ENCODE measurements at regions not wholly inside any gene's neighbourhood (a gene's known extent, or its start where the extent isn't known, plus 50 kb on each side); places are given as distances from the start of the nearest gene placed in this dataset.

GRCh38 chr3:127062926-127063325 lies 80.0 kb downstream of the PLXNA1 start:
- ChIA-PET POLR2A (no interaction called here), CTCF (no interaction called here)
- Histone ChIP-seq H3K27me3 (replicated peaks in 1 of 4; ENCODE audit: control extremely low read depth in 1 of 4, control insufficient read depth in 3 of 4, insufficient read depth in 4 of 4, low read length in 3 of 4) (peaks cover 0 to 27% (median 0%) of the 10 kb centered on the region in 4 experiments), H3K4me3 (ENCODE audit: control extremely low read depth in 1 of 5, extremely low read depth in 1 of 5, insufficient read depth in 1 of 5, low read depth in 2 of 5, low read length in 4 of 5) (no peak overlapping the region), H3K79me2 (ENCODE audit: control insufficient read depth, insufficient read depth, low read length) (no peaks in the 10 kb centered on the region), H3K9me3 (ENCODE audit: control extremely low read depth in 1 of 3, control insufficient read depth in 2 of 3, insufficient read depth in 1 of 3, low read length in 2 of 3) (peaks cover 0 to 10% (median 0%) of the 10 kb centered on the region in 3 donors), H3K4me1 (ENCODE audit: control insufficient read depth in 2 of 2, insufficient read depth in 2 of 2, low read length in 2 of 2) (no peaks in the 10 kb centered on the region), H3K36me3 (replicated peaks in 1 of 2; ENCODE audit: control extremely low read depth in 1 of 2, control insufficient read depth in 1 of 2, extremely low read depth in 1 of 2, insufficient read depth in 2 of 2, low read length in 1 of 2) (no peaks in the 10 kb centered on the region), H2AFZ (ENCODE audit: insufficient read depth, low read depth, low read length, poor library complexity, severe bottlenecking) (no peak overlapping the region), H3K9ac (ENCODE audit: low read length) (no peak overlapping the region), H3K27ac (ENCODE audit: low read length in 2 of 2) (no peak overlapping the region), H4K20me1 (ENCODE audit: control insufficient read depth, insufficient read depth, low read length, poor library complexity, severe bottlenecking) (no peaks in the 10 kb centered on the region), H3K4me2 (replicated peaks; ENCODE audit: low read depth, low read length, poor library complexity, severe bottlenecking) (no peak overlapping the region)
- 87% methylated on average over 13 of the region's 13 CpGs for WGBS (ENCODE audit: insufficient coverage)
- no peak overlapping the region for H3K27ac Mint-ChIP-seq
- no peaks in the 10 kb centered on the region for H3K4me1 Mint-ChIP-seq
- TF ChIP-seq EZH2 (IDR thresholded peaks at IDR 0.05; ENCODE audit: borderline replicate concordance, insufficient read depth, low read depth, low read length, poor library complexity, severe bottlenecking) (no peak), CTCF (IDR thresholded peaks at IDR 0.05) (no peak)
- H3K9me3 Mint-ChIP-seq (ENCODE audit: insufficient read depth) = peaks cover 2% of the 10 kb centered on the region
- intact Hi-C loops (cut with micrococcal nuclease) = no loop called here
- no peak overlapping the region for H3K4me3 Mint-ChIP-seq
- no peak for ATAC-seq (ENCODE audit: low read depth)
- peaks cover 45% of the 10 kb centered on the region for H3K27me3 Mint-ChIP-seq
- no peak for DNase-seq

DNA sequence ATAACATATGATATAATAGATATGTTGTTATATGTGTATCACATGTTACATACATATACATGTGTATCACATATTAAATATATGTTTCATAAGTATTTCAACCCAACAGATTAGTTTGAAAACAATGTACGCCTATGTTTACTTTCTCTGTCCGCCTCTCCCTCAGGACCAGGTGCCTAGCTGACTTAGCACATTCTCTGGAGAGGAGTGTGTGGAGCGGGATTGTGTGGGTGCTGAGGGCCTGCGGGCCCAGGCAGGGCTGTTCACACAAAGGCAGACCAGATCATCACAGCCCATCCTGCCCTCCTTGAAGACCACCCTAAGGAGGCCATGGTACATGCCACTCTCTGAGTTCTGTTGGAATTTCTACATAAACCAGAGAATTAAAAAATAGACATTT lies 81.0 kb downstream of the PLXNA1 start:
- no peaks in the 10 kb centered on the region for H3K79me2 ChIP-seq (ENCODE audit: control insufficient read depth, insufficient read depth, low read length)
- Mint-ChIP-seq H3K4me3 (no peak overlapping the region), H3K9me3 (ENCODE audit: insufficient read depth) (no peaks in the 10 kb centered on the region), H3K27ac (no peak overlapping the region), H3K4me1 (no peaks in the 10 kb centered on the region), H3K27me3 (peaks cover 50% of the 10 kb centered on the region)
- no peak overlapping the region for H3K9ac ChIP-seq (ENCODE audit: low read length)
- no peak for DNase-seq
- H3K4me2 ChIP-seq (replicated peaks; ENCODE audit: low read depth, low read length, poor library complexity, severe bottlenecking) = no peak overlapping the region
- H3K36me3 ChIP-seq (replicated peaks in 1 of 2; ENCODE audit: control extremely low read depth in 1 of 2, control insufficient read depth in 1 of 2, extremely low read depth in 1 of 2, insufficient read depth in 2 of 2, low read length in 1 of 2) = no peaks in the 10 kb centered on the region
- no peak overlapping the region for H3K27ac ChIP-seq (ENCODE audit: low read length in 2 of 2)
- CTCF ChIA-PET = no interaction called here
- POLR2A ChIA-PET = no interaction called here
- intact Hi-C loops (cut with micrococcal nuclease) = no loop called here
- TF ChIP-seq EZH2 (IDR thresholded peaks at IDR 0.05; ENCODE audit: borderline replicate concordance, insufficient read depth, low read depth, low read length, poor library complexity, severe bottlenecking) (no peak), CTCF (IDR thresholded peaks at IDR 0.05) (no peak)
- no CpG with 5 or more reads among the region's 4 CpGs for WGBS (ENCODE audit: insufficient coverage)
- peaks cover 0 to 34% (median 0%) of the 10 kb centered on the region in 4 experiments for H3K27me3 ChIP-seq (replicated peaks in 1 of 4; ENCODE audit: control extremely low read depth in 1 of 4, control insufficient read depth in 3 of 4, insufficient read depth in 4 of 4, low read length in 3 of 4)
- H3K9me3 ChIP-seq (ENCODE audit: control extremely low read depth in 1 of 3, control insufficient read depth in 2 of 3, insufficient read depth in 1 of 3, low read length in 2 of 3) = peaks cover 0 to 4% (median 0%) of the 10 kb centered on the region in 3 donors
- no peak for ATAC-seq (ENCODE audit: low read depth)
- no peak overlapping the region for H2AFZ ChIP-seq (ENCODE audit: insufficient read depth, low read depth, low read length, poor library complexity, severe bottlenecking)
- H3K4me3 ChIP-seq (ENCODE audit: control extremely low read depth in 1 of 5, extremely low read depth in 1 of 5, insufficient read depth in 1 of 5, low read depth in 2 of 5, low read length in 4 of 5) = no peak overlapping the region
- H4K20me1 ChIP-seq (ENCODE audit: control insufficient read depth, insufficient read depth, low read length, poor library complexity, severe bottlenecking) = no peaks in the 10 kb centered on the region
- H3K4me1 ChIP-seq (ENCODE audit: control insufficient read depth in 2 of 2, insufficient read depth in 2 of 2, low read length in 2 of 2) = no peaks in the 10 kb centered on the region
